Epithelial cell of esophagus (primary cell): ENCODE measurements at regions not wholly inside any gene's neighbourhood (a gene's known extent, or its start where the extent isn't known, plus 50 kb on each side); places are given as distances from the start of the nearest gene placed in this dataset.

Experiments
- DNase-seq: peaks from one replicate; pipeline ENCODE4 v3.0.0; 2010; ENCODE audit warnings: low read depth
- H3K4me3 ChIP-seq: 2 replicates; pipeline ENCODE4 v1.5.1; 2011; ENCODE audit warnings: mild to moderate bottlenecking, low read length, control low read depth
- TF ChIP-seq, protein P1 (sequence below): IDR thresholded peaks from 2 replicates; pipeline ENCODE4 v1.5.1; 2011; ENCODE audit warnings: low read depth, mild to moderate bottlenecking, low read length, control low read depth, inconsistent platforms; ENCODE audit not compliant: insufficient read depth; ENCODE audit errors: missing control alignments

GRCh38 chr1:182242641-182243040, 148.9 kb downstream of the GLUL start:
- no peak overlapping the region for H3K4me3 ChIP-seq
- DNase-seq = no peak
- TF ChIP-seq, protein P1, sequence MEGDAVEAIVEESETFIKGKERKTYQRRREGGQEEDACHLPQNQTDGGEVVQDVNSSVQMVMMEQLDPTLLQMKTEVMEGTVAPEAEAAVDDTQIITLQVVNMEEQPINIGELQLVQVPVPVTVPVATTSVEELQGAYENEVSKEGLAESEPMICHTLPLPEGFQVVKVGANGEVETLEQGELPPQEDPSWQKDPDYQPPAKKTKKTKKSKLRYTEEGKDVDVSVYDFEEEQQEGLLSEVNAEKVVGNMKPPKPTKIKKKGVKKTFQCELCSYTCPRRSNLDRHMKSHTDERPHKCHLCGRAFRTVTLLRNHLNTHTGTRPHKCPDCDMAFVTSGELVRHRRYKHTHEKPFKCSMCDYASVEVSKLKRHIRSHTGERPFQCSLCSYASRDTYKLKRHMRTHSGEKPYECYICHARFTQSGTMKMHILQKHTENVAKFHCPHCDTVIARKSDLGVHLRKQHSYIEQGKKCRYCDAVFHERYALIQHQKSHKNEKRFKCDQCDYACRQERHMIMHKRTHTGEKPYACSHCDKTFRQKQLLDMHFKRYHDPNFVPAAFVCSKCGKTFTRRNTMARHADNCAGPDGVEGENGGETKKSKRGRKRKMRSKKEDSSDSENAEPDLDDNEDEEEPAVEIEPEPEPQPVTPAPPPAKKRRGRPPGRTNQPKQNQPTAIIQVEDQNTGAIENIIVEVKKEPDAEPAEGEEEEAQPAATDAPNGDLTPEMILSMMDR = no peak

GRCh38 chr1:182240085-182240484, 151.5 kb downstream of the GLUL start:
- no peak for DNase-seq
- H3K4me3 ChIP-seq = no peak overlapping the region
- TF ChIP-seq, protein P1 = no peak

- no peak overlapping the region for H3K4me3 ChIP-seq
- no peak for DNase-seq
- TF ChIP-seq, protein P1 = no peak
Measured at GRCh38 chr1:182238421-182238820, 153.2 kb downstream of the GLUL start.

GRCh38 chr1:182237329-182237728, 154.3 kb downstream of the GLUL start:
- TF ChIP-seq, protein P1 = no peak
- no peak overlapping the region for H3K4me3 ChIP-seq
- DNase-seq = no peak

- TF ChIP-seq, protein P1 = no peak
- DNase-seq = no peak
- no peak overlapping the region for H3K4me3 ChIP-seq
Measured at GRCh38 chr1:182236651-182237077, 154.9 kb downstream of the GLUL start.

GRCh38 chr1:182235952-182236650, 155.5 kb downstream of the GLUL start:
- H3K4me3 ChIP-seq = no peak overlapping the region
- peak; percentile 43 for DNase-seq
- TF ChIP-seq, protein P1 = no peak

GRCh38 chr1:182235604-182235951, 156.0 kb downstream of the GLUL start:
- TF ChIP-seq, protein P1 = no peak
- no peak overlapping the region for H3K4me3 ChIP-seq
- DNase-seq = no peak
